HCT116 (cell line): ENCODE measurements at regions not wholly inside any gene's neighbourhood (a gene's known extent, or its start where the extent isn't known, plus 50 kb on each side); places are given as distances from the start of the nearest gene placed in this dataset.

Source experiments
- ATAC-seq: fragments of 200-7000 bp; cut with Tn5 transposase; 2 replicates; pipeline ENCODE4 v1.9.1; 2020; ENCODE audit warnings: mild to moderate bottlenecking, moderate library complexity
- BruUV-seq: library from RNA; stranded (reverse); fragments of 400-500 nt; replicated peaks from 2 replicates; lab custom pipeline; 2021; lab: Mats Ljungman, UMichigan
- CTCF ChIA-PET: fragments of 300-600 bp; sonication (Branson Sonifier 250); formaldehyde crosslinking; loops from one replicate; lab custom pipeline; 2021; ENCODE audit warnings: antibody characterized with exemption; lab: Charles Lee
- POLR2A ChIA-PET: fragments of 300-600, 350-600 bp; sonication (Branson Sonifier 250); formaldehyde crosslinking; loops from one replicate; lab custom pipeline; 2021; ENCODE audit warnings: antibody characterized with exemption; lab: Charles Lee
- RAD21 ChIA-PET, 2 experiments: fragments of 300-600 bp; sonication (Branson Sonifier 250); formaldehyde crosslinking; loops; one replicate each; lab custom pipeline; 2023; ENCODE audit warnings: low total read pairs in 2 of 2; ENCODE audit not compliant: uncharacterized antibody in 2 of 2, unreplicated experiment in 2 of 2, low non-redundant PET in 1 of 2; lab: Charles Lee
- DNase-seq: peaks from one replicate; pipeline ENCODE4 v3.0.0-alpha.2; 2010; ENCODE audit warnings: low read depth, low spot score
- H2AFZ ChIP-seq: fragments of 200-600 bp; shearing (Covaris generic), sonication (generic); 2 replicates; pipeline ENCODE4 v1.6.1; 2017; ENCODE audit warnings: low read depth, mixed run types, mixed read lengths, antibody characterized with exemption, low read length; ENCODE audit not compliant: poor library complexity, severe bottlenecking
- H3K27ac ChIP-seq: 2 replicates; pipeline ENCODE4 v1.5.1; 2012; ENCODE audit warnings: low read depth, low read length
- H3K27me3 ChIP-seq: fragments of 200-600 bp; sonication (generic); 2 replicates; pipeline ENCODE4 v1.6.1; 2016; ENCODE audit warnings: mixed run types, low read length, mixed read lengths; ENCODE audit not compliant: insufficient read depth
- H3K36me3 ChIP-seq, 2 experiments: fragments of 200-500 bp in 1 of 2; fragments of 200-600 bp in 1 of 2; sonication (Bioruptor generic) in 1 of 2; sonication (generic) in 1 of 2; 2 replicates each; pipeline versions ENCODE4 v1.5.1 to v1.6.1; 2014 to 2016; ENCODE audit warnings: low read length in 2 of 2, inconsistent platforms in 1 of 2, mixed read lengths in 1 of 2, mixed run types in 1 of 2; ENCODE audit not compliant: insufficient read depth in 2 of 2, control insufficient read depth in 1 of 2
- H3K4me1 ChIP-seq, 2 experiments: fragments of 200-600 bp in 1 of 2; sonication (generic) in 1 of 2; 2 replicates each; pipeline versions ENCODE4 v1.5.1 to v1.6.1; 2012 to 2017; ENCODE audit warnings: low read length in 2 of 2, inconsistent platforms in 1 of 2, mild to moderate bottlenecking in 1 of 2, mixed read lengths in 1 of 2, mixed run types in 1 of 2, moderate library complexity in 1 of 2; ENCODE audit not compliant: insufficient read depth in 2 of 2, control insufficient read depth in 1 of 2
- H3K4me2 ChIP-seq: fragments of 200-600 bp; sonication (generic); 2 replicates; pipeline ENCODE4 v1.6.1; 2017; ENCODE audit warnings: mixed run types, low read length, mixed read lengths
- H3K4me3 ChIP-seq, 2 experiments: fragments of 200-600 bp in 1 of 2; sonication (generic) in 1 of 2; replicated peaks in 1 of 2; 2 replicates each; pipeline ENCODE4 v1.5.1; 2011 to 2016; ENCODE audit warnings: low read length in 2 of 2, control low read depth in 1 of 2, low read depth in 1 of 2, mild to moderate bottlenecking in 1 of 2, mixed read lengths in 1 of 2, mixed run types in 1 of 2
- H3K79me2 ChIP-seq: fragments of 200-600 bp; sonication (generic); 2 replicates; pipeline ENCODE4 v1.6.1; 2017; ENCODE audit warnings: mild to moderate bottlenecking, mixed run types, low read length, moderate library complexity, mixed read lengths; ENCODE audit not compliant: insufficient read depth
- H3K9ac ChIP-seq: fragments of 200-600 bp; sonication (generic); 2 replicates; pipeline ENCODE4 v1.6.1; 2016; ENCODE audit warnings: low read length, mixed read lengths
- H3K9me2 ChIP-seq: fragments of 200-600 bp; sonication (generic), shearing (Covaris generic); 2 replicates; pipeline ENCODE4 v1.6.1; 2017; ENCODE audit warnings: mixed run types, mild to moderate bottlenecking, moderate library complexity; ENCODE audit not compliant: insufficient read depth
- H3K9me3 ChIP-seq, 2 experiments: fragments of 200-500 bp in 1 of 2; fragments of 200-600 bp in 1 of 2; sonication (Bioruptor generic) in 1 of 2; sonication (generic) in 1 of 2; 2 replicates each; pipeline ENCODE4 v1.6.1; 2014 to 2017; ENCODE audit warnings: low read length in 2 of 2, mixed read lengths in 2 of 2, inconsistent platforms in 1 of 2, low read depth in 1 of 2, mild to moderate bottlenecking in 1 of 2, mixed run types in 1 of 2, moderate library complexity in 1 of 2; ENCODE audit not compliant: control insufficient read depth in 1 of 2, insufficient read depth in 1 of 2
- H4K20me1 ChIP-seq: fragments of 200-600 bp; sonication (generic), shearing (Covaris generic); 2 replicates; pipeline ENCODE4 v1.6.1; 2017; ENCODE audit warnings: mixed run types, mild to moderate bottlenecking, moderate library complexity; ENCODE audit not compliant: insufficient read depth
- CBX3 ChIP-seq: IDR thresholded peaks from 2 replicates; pipeline ENCODE4 v1.6.1; 2012; ENCODE audit warnings: low read depth
- CTCF ChIP-seq, 3 experiments: fragments of 200-600 bp in 1 of 3; sonication (generic) in 1 of 3; IDR thresholded peaks in 2 of 3; conservative IDR thresholded peaks in 1 of 3; 2 replicates each; pipeline ENCODE4 v1.5.1; 2012 to 2017; ENCODE audit warnings: low read depth in 2 of 3, low read length in 2 of 3, antibody characterized with exemption in 1 of 3, borderline replicate concordance in 1 of 3, control low read depth in 1 of 3, mild to moderate bottlenecking in 1 of 3, mixed read lengths in 1 of 3, mixed run types in 1 of 3, moderate library complexity in 1 of 3; ENCODE audit not compliant: insufficient read depth in 1 of 3
- EGR1 ChIP-seq: IDR thresholded peaks from 2 replicates; pipeline ENCODE4 v1.6.1; 2012; ENCODE audit warnings: low read depth
- EZH2phosphoT487 ChIP-seq: fragments of 200-600 bp; IDR thresholded peaks from 2 replicates; pipeline ENCODE4 v1.6.1; 2018; ENCODE audit warnings: antibody characterized with exemption, borderline replicate concordance
- FOSL1 ChIP-seq: IDR thresholded peaks from 2 replicates; pipeline ENCODE4 v1.6.1; 2012; ENCODE audit warnings: low read depth
- JUND ChIP-seq: IDR thresholded peaks from 2 replicates; pipeline ENCODE4 v1.6.1; 2012
- MAX ChIP-seq: IDR thresholded peaks from 2 replicates; pipeline ENCODE4 v1.6.1; 2012
- POLR2A ChIP-seq: IDR thresholded peaks from 2 replicates; pipeline ENCODE4 v1.7.0; 2011; ENCODE audit warnings: borderline replicate concordance; ENCODE audit not compliant: insufficient read depth, insufficient read length; ENCODE audit errors: extremely low read depth
- RAD21 ChIP-seq: IDR thresholded peaks from 2 replicates; pipeline ENCODE4 v1.6.1; 2012; ENCODE audit warnings: low read depth, mild to moderate bottlenecking
- SIN3A ChIP-seq: IDR thresholded peaks from 2 replicates; pipeline ENCODE4 v1.6.1; 2012; ENCODE audit warnings: low read depth
- SRF ChIP-seq: IDR thresholded peaks from 2 replicates; pipeline ENCODE4 v1.6.1; 2012; ENCODE audit warnings: low read depth
- YY1 ChIP-seq: IDR thresholded peaks from 2 replicates; pipeline ENCODE4 v1.6.1; 2011; ENCODE audit warnings: low read length, low read depth, moderate library complexity, mild to moderate bottlenecking; ENCODE audit not compliant: insufficient replicate concordance; ENCODE audit errors: extremely low read depth
- ZBTB33 ChIP-seq: IDR thresholded peaks from 2 replicates; pipeline ENCODE4 v1.6.1; 2011; ENCODE audit warnings: mild to moderate bottlenecking, low read length, moderate library complexity; ENCODE audit not compliant: insufficient replicate concordance; ENCODE audit errors: extremely low read depth
- ZFX ChIP-seq: fragments of 450-650 bp; IDR thresholded peaks from 2 replicates; pipeline ENCODE4 v1.6.1; 2017
- ZNF274 ChIP-seq: fragments of 200-500 bp; sonication (Bioruptor generic); IDR thresholded peaks from 2 replicates; pipeline ENCODE4 v1.6.1; 2014; ENCODE audit warnings: mild to moderate bottlenecking, low read depth, low read length, inconsistent platforms
- intact Hi-C: fragments of 100-400 bp; cut with micrococcal nuclease; formaldehyde crosslinking; loops from 2 replicates; pipeline ENCODE4 v1.10.0; 2022

GRCh38 chr6:3944246-3944645, 95.1 kb downstream of the FAM50B start:
- Histone ChIP-seq H4K20me1 (no peaks in the 10 kb centered on the region), H3K9me3 (no peaks in the 10 kb centered on the region), H3K9ac (no peak overlapping the region), H2AFZ (no peak overlapping the region), H3K4me3 (no peak overlapping the region), H3K79me2 (no peaks in the 10 kb centered on the region), H3K27me3 (no peaks in the 10 kb centered on the region), H3K36me3 (no peaks in the 10 kb centered on the region), H3K27ac (no peak overlapping the region), H3K9me2 (no peaks in the 10 kb centered on the region), H3K4me1 (peaks cover 0 to 11% of the 10 kb centered on the region in 2 experiments; a peak in 2 of 4 replicates), H3K4me2 (no peak overlapping the region)
- intact Hi-C loops: no loop called here
- BruUV-seq: no TSS peak
- ChIA-PET CTCF (no interaction called here), RAD21 (no interaction called here), POLR2A (no interaction called here)
- no peak for ATAC-seq
- TF ChIP-seq JUND: no peak
- TF ChIP-seq FOSL1: no peak
- no peak for TF ChIP-seq SIN3A
- no peak for TF ChIP-seq MAX
- TF ChIP-seq POLR2A: no peak
- TF ChIP-seq CTCF (IDR thresholded peaks at IDR 0.05 in 2 of 3, conservative IDR thresholded peaks at IDR 0.05 in 1 of 3; ENCODE audit: borderline replicate concordance in 1 of 3, insufficient read depth in 1 of 3, low read depth in 2 of 3, low read length in 2 of 3): no peak
- TF ChIP-seq EGR1: no peak
- DNase-seq: no peak

GRCh38 chr6:3946778-3947177, 97.6 kb downstream of the FAM50B start:
- Histone ChIP-seq H3K36me3 (no peaks in the 10 kb centered on the region), H3K27ac (no peak overlapping the region), H3K27me3 (no peaks in the 10 kb centered on the region), H2AFZ (no peak overlapping the region), H3K9me2 (no peaks in the 10 kb centered on the region), H3K79me2 (no peaks in the 10 kb centered on the region), H3K4me2 (no peak overlapping the region), H3K4me1 (peaks cover 0 to 11% of the 10 kb centered on the region in 2 experiments; a peak in 2 of 4 replicates), H3K9me3 (no peaks in the 10 kb centered on the region), H3K9ac (no peak overlapping the region), H4K20me1 (no peaks in the 10 kb centered on the region), H3K4me3 (no peak overlapping the region)
- CTCF ChIA-PET: no interaction called here
- ATAC-seq (no peak), DNase-seq (no peak)
- POLR2A ChIA-PET: no interaction called here
- RAD21 ChIA-PET: no interaction called here
- intact Hi-C loops: no loop called here
- no TSS peak for BruUV-seq
- no peak for TF ChIP-seq ZNF274
- TF ChIP-seq MAX: no peak
- TF ChIP-seq FOSL1: no peak
- TF ChIP-seq EGR1: no peak
- no peak for TF ChIP-seq YY1
- TF ChIP-seq POLR2A: no peak
- TF ChIP-seq SRF: no peak
- no peak for TF ChIP-seq CBX3
- no peak for TF ChIP-seq EZH2phosphoT487
- no peak for TF ChIP-seq RAD21
- no peak for TF ChIP-seq ZFX
- no peak for TF ChIP-seq ZBTB33
